GM13977 (cell line): ENCODE measurements at regions not wholly inside any gene's neighbourhood (a gene's known extent, or its start where the extent isn't known, plus 50 kb on each side); places are given as distances from the start of the nearest gene placed in this dataset.

Experiments used
- DNase-seq: peaks from one replicate; pipeline ENCODE4 v3.0.0; 2012; ENCODE audit warnings: low spot score
- in situ Hi-C: fragments of 300-500 bp; cut with MboI; formaldehyde crosslinking; loops from one replicate; pipeline ENCODE4 v1.12.0; 2022; ENCODE audit warnings: low sequenced_read_pairs, low pct_unique_long_range_greater_than_20kb, mixed read lengths, inconsistent platforms; ENCODE audit not compliant: unreplicated experiment
- TF ChIP-seq, protein P1 (sequence below): IDR thresholded peaks from 2 replicates; pipeline ENCODE4 v1.5.1; 2012; ENCODE audit warnings: mild to moderate bottlenecking, control low read depth; ENCODE audit not compliant: insufficient read depth; ENCODE audit errors: extremely low read depth, missing control alignments

DNA sequence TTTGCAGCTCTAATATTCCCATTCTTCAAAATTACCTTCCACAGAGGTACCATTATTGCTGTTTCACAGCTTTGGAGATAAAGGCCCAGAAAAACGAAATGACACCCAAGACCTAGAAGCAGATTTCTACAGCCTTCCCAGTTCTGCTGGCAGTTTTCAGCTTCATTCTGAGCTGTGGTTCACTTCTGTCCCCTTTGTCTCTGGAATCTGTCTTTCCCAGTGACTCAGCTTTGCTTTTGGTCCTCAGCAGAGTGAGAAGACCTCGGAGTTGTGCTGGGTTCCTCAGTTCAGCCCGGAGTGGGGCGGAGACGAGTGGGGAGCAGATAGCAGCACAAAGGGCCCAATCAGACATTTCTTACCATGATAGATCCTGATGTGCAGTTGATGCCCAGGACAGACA, 180.7 kb upstream of the CXCR4 start:
- TF ChIP-seq, protein P1, sequence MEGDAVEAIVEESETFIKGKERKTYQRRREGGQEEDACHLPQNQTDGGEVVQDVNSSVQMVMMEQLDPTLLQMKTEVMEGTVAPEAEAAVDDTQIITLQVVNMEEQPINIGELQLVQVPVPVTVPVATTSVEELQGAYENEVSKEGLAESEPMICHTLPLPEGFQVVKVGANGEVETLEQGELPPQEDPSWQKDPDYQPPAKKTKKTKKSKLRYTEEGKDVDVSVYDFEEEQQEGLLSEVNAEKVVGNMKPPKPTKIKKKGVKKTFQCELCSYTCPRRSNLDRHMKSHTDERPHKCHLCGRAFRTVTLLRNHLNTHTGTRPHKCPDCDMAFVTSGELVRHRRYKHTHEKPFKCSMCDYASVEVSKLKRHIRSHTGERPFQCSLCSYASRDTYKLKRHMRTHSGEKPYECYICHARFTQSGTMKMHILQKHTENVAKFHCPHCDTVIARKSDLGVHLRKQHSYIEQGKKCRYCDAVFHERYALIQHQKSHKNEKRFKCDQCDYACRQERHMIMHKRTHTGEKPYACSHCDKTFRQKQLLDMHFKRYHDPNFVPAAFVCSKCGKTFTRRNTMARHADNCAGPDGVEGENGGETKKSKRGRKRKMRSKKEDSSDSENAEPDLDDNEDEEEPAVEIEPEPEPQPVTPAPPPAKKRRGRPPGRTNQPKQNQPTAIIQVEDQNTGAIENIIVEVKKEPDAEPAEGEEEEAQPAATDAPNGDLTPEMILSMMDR: no peak
- in situ Hi-C loops: no loop called here
- no peak for DNase-seq

DNA sequence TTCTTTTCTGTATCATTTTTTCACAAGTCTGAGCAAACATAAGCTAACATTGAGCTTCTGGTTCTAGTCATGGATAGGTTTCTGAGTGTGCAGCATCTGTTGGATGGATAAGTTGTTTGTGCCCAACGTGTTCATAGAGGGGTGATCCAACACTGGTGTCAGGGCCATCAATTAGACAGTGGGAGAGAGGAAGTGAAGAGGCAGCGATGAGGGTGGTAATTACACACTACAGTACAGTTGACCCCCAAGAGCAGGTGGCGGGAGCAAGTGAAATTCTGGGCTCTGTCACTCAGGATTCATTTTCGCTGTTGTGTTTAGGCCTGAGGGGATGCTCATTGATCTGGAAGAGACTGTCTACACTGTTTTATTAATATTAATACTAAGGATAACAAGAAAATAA, 180.0 kb upstream of the CXCR4 start:
- no peak for DNase-seq
- TF ChIP-seq, protein P1: no peak
- in situ Hi-C loops: no loop called here

DNA sequence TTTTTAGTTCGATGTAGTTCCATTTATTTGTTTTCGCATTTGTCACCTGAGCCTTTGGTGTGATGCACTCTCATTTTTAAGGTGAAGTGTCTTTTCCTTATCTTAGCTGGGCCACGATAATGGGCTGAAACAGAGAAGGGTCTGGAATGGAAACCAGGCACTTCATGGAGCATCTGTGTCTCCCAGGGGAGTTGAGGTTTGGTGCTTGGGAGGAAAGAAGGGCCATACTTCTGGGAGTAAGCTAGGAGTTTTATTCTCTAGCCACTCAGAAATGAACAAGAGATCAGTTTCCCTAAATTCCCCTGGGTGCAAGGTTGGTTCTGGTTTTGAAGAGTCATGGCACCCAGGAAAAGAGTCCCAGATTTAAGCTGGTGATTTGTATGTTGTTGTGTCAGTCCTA, 179.4 kb upstream of the CXCR4 start:
- DNase-seq: no peak
- in situ Hi-C loops: no loop called here
- TF ChIP-seq, protein P1: no peak

DNA sequence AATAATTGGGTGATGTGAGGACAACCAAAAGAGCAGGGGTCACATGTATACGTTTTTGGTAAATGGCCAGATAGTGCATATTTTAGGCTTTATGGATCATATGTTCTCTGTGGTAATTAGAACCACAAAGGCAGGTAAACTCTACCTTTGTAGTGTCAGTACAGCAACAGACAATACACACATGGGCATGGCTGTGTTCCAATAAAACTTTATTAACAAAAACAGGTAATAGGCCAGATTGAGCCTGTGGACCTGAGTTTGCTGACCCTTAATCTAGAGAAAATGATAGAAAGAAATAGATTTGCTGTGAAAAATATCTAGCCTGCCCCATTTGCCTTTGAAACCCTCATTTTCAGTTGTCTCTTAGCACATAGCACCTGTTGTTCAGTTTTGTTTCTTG, 177.2 kb upstream of the CXCR4 start:
- TF ChIP-seq, protein P1: no peak
- DNase-seq: no peak
- in situ Hi-C loops: no loop called here

DNA sequence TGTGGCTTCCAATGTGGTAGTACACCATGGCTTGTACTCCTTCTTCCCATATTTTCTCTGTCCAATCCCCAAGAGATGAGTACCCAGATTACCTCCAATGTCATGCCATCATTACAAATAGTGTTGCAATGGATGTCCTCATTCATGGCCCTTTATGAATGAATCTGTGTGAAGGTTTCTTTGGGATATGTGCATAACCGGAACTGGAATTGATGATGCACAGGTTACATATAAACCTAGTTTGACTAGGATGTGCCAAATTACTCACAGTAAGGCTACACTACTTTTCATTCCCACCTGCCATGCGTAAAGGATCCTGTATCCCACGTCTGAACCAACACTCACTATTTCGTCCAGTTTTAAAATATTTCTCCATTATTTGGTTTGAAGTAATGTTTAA, 173.9 kb upstream of the CXCR4 start:
- in situ Hi-C loops: no loop called here
- TF ChIP-seq, protein P1: no peak
- DNase-seq: no peak

DNA sequence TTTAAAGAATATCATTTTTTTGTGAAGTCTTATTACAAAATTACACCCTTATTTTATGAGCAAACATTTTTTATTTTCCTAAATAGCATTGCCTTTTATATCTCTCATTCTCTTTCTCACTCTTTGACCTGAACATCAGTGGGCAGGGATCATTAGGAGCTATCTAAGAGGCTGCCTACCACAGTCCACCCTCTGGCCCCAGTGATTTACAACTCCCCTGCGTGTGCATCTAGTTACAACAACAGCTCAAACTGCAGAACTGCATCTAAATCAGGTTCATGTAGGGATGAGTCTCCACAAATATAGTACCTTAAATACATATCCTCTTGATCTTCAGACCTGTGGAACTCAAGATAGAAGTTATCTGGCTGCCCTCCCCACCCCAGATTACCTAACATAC, 172.4 kb upstream of the CXCR4 start:
- DNase-seq: no peak
- TF ChIP-seq, protein P1: no peak
- in situ Hi-C loops: no loop called here

DNA sequence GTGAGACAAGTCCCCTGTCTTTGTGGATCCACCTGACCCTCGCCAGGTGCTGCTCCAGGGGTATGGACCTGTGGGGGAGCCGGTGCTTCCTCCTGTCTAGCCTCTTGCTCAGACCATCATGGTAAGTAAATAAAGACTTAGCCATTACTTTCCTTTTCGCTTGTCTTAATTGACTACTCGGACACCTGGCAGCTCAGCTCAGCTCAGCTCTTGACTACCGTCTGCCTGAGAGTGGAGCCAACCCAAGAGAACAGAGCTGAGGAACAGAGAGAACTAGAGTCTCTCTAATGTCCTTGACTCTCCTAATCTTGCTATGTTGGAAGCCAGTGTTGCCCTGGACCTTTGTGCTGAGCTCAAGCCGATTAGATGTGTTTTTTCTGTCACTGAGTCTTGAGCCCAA, 170.3 kb upstream of the CXCR4 start:
- DNase-seq: no peak
- in situ Hi-C loops: no loop called here
- TF ChIP-seq, protein P1: no peak
